Globus pallidus (tissue), 1 donor: ENCODE measurements at regions not wholly inside any gene's neighbourhood (a gene's known extent, or its start where the extent isn't known, plus 50 kb on each side); places are given as distances from the start of the nearest gene placed in this dataset.

Experiments
- DNase-seq: peaks from one replicate; pipeline ENCODE4 v3.0.0-alpha.2; 2015; ENCODE audit warnings: low spot score

DNA sequence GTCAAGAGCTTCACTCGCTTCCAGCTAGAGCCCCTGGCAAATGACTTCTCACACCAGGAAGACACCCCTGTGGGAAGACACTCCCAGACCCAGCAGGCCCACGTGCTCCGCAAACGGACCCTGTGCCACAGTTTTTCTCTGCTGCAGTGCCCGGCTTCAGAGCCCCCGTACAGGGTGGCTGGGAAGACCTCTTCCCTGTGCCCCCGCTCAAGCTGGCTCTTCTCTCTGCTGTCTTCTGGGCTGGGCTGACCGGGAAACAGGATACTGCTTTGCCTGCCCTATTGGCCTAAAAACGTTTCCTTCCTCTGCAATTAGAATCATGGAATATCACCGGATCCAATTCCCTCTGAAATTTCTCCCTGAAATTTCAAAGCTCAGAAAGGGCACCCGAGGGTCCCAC, 63.7 kb upstream of the CRHR1 start:
- DNase-seq = no peak

DNA sequence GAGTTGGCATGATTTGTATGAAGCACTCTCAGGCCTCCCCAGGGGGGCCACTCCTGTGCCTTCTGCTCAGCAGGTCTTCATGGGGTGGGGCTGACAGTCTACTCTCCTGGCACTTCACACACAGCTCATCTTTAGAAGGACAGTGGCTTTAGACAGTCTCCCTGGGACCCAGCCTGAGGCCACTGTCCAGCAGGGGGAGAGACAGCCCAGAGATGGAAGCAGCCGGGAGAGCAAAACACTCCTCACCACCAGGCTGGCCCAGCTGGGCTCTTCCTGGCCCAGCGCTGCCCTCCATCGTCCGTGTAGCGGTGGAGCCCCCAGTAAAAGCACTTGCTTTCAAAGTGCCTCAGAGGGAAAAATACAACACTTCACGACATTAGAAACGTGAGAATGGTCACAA, 62.0 kb upstream of the CRHR1 start:
- peak; percentile 41 for DNase-seq

DNA sequence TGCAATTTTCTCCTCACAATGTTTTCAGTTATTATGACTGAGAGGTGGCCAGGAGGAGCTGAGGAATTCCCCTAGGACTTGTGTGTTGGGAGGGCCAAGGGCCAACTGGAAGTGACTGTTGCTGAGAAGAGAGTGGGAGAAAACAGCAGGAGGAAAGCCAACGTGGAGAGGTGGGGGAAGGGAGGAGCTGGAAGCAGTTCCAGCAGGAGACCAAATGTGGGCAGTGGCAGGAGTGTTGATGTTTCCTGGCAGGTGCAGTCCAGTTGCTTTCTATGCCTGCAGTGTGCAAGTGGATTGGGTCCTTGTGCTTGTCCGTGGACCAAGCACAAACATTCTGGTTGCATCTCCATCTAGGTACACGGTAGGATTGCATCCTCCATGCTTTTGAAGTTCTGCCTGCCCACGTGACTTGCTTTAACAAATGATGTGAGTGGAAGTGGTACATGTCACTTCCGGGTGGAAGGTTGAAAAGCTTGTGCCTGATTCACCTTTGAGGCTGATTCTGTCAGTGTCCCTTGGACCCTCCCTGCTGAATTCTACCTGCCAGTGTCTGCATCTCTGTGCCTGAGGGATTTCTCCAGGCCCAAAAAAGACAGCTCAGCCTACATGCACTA, 54.7 kb upstream of the CRHR1 start:
- no peak for DNase-seq

DNA sequence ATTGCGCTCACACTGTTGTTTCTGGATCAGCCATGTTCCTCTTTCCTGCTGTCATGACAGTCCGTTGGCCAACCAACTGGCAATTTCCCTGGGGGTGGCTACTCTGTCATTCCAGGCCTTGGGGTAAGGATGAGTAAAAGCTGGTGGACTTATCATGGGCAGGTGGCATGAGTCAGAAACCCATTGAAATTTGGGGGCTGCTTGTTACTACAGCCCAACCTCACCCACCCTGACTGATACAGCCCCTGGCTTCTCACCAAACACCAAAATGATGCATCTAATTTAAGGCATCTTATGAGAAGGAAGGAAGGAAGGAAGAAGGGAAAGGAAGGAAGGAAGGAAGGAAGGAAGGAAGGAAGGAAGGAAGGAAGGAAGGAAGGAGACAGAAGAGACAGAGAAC, 53.9 kb upstream of the CRHR1 start:
- DNase-seq = no peak

DNA sequence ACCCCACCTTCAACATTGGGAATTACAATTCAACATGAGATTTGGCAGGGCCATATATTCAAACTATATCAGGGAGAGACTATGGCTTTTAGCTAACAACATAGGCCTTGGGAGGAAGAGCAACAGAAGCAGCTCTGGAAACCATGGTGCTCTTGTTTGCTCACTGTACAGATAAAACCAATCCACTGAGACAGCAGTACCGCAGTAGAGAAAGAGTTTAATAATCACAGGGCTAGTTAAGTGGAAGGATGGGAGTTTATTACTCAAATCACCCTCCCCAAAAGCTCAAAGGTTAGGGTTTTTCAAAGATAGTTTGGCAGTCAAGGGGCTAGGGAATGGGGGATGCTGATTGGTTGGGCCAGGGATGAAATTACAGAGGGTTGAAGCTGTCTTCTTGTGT, 52.7 kb upstream of the CRHR1 start:
- DNase-seq = no peak

DNA sequence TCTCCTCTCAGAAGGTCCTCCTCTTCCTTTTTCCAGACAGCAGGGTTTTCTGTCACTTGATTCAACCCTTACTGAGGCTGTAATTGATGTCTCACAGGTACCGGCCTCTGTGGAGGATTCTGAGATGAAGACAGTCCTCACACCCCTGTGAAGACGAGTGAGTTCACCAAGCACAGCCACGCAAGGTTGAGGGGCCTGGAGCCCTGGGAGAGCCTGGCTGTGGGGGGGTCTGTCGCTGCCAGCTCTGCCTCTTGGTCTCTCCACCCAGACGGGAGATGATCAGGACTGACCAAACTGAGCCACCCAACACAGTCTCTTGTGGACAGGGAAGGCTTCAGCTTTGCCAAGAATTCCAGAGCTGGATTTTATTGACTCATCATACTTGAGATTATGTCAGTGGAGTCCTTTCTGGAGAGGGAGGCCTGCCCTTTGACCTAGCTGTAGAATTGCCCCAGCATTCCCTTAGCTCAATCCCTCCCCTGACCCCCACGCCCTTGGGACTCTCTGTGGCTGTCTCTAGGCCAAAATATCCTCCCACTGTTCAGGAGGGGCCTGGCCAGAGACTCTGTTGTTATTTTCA, 51.1 kb upstream of the CRHR1 start:
- no peak for DNase-seq

DNA sequence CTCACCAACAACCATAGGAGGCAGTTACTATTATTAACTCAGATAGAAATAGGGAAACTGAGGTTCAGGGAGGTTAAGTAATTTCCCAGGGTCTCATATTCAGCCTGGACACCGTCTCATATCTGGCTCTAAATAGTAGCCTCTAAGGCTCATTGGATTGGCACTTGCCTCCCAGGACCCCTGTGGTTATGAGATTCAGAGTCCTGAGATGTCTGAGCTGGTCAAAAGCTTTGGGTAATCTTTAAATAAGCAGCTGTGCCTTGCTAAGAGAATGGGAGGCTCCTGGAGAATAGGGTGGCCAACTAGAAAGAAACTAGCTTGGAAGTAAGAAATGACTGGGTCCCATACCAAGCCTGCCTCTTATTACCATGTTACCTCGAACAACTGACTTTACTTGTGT, 50.3 kb upstream of the CRHR1 start:
- no peak for DNase-seq
